MM.1S (cell line): ENCODE measurements at regions not wholly inside any gene's neighbourhood (a gene's known extent, or its start where the extent isn't known, plus 50 kb on each side); places are given as distances from the start of the nearest gene placed in this dataset.

Experiments used
- EZH2 ChIP-seq: fragments of 300-600 bp; sonication (generic); optimal IDR thresholded peaks from 2 replicates; pipeline ENCODE3; 2017; ENCODE audit warnings: low read depth, mild to moderate bottlenecking, antibody characterized with exemption, low read length, mixed read lengths
- EZH2phosphoT487 ChIP-seq: fragments of 300-600 bp; sonication (generic); IDR thresholded peaks from 2 replicates; pipeline ENCODE4 v1.6.1; 2018; ENCODE audit warnings: antibody characterized with exemption, low read length
- TF ChIP-seq, protein P1 (sequence below): fragments of 300-600 bp; sonication (generic); IDR thresholded peaks from 2 replicates; pipeline ENCODE4 v1.5.1; 2016; ENCODE audit warnings: antibody characterized with exemption, low read length, mixed read lengths

DNA sequence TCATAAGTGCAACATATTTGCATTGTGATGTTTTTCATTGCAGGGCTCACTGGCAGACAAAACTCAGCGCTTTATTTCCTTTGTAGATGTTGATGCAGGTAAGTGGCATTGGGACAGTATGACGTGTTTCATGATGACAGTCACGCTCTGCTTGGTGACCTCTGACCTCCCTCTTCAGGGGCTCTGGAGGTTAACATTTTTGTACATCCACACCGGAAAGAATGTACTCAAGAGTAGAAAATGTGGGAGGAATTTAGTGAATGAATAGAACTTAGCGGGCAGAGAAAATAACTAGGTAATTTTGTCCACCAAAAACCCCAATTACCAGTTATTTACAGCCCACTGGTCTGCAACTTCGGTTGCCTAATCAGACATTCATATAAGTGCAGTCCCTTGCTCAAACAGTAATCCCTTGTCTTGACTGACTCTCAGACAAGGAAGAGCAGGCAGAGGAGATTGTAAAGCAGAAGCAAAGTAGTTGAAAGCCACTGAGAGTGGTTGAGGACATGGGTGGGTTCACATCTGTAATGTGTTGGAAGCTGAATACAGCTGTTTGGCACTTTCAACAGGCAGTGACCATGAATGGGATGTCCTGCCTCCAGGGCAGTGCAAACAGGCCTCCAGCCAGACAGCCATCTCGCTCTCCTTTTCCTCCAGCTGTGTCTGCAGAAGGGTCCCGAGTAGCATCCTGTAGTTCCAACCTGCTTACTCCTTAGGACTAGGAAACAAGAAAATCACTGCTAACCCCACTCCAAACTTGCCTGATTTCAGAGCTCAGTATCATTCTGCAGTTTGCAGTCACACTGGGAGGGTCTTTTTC, 188.9 kb downstream of the NRIP1 start:
- TF ChIP-seq, protein P1, sequence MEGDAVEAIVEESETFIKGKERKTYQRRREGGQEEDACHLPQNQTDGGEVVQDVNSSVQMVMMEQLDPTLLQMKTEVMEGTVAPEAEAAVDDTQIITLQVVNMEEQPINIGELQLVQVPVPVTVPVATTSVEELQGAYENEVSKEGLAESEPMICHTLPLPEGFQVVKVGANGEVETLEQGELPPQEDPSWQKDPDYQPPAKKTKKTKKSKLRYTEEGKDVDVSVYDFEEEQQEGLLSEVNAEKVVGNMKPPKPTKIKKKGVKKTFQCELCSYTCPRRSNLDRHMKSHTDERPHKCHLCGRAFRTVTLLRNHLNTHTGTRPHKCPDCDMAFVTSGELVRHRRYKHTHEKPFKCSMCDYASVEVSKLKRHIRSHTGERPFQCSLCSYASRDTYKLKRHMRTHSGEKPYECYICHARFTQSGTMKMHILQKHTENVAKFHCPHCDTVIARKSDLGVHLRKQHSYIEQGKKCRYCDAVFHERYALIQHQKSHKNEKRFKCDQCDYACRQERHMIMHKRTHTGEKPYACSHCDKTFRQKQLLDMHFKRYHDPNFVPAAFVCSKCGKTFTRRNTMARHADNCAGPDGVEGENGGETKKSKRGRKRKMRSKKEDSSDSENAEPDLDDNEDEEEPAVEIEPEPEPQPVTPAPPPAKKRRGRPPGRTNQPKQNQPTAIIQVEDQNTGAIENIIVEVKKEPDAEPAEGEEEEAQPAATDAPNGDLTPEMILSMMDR, result no peak
- no peak for TF ChIP-seq EZH2
- TF ChIP-seq EZH2phosphoT487, result no peak
